ENCODE measurements at regions not wholly inside any gene's neighbourhood (a gene's known extent, or its start where the extent isn't known, plus 50 kb on each side); places are given as distances from the start of the nearest gene placed in this dataset.

GRCh38 chr9:38284588-38285051 is 107.9 kb upstream of the ALDH1B1 start:
- DNase-seq = no peak

GRCh38 chr9:38284039-38284575 is 108.4 kb upstream of the ALDH1B1 start:
- no peak for DNase-seq

- no peak for DNase-seq
Measured at GRCh38 chr9:38282756-38283155, 109.7 kb upstream of the ALDH1B1 start.

GRCh38 chr9:38281917-38282316 is 110.6 kb upstream of the ALDH1B1 start:
- DNase-seq = no peak

- no peak for DNase-seq
Measured at GRCh38 chr9:38281196-38281595, 111.3 kb upstream of the ALDH1B1 start.

- DNase-seq = no peak
Measured at GRCh38 chr9:38280251-38280800, 112.2 kb upstream of the ALDH1B1 start.

- no peak for DNase-seq
Measured at GRCh38 chr9:38278931-38279679, 113.4 kb upstream of the ALDH1B1 start.

- no peak for DNase-seq
Measured at GRCh38 chr9:38278457-38278856, 114.0 kb upstream of the ALDH1B1 start.

GRCh38 chr9:38277601-38278200 is 114.8 kb upstream of the ALDH1B1 start:
- no peak for DNase-seq

- DNase-seq = no peak
Measured at GRCh38 chr9:38276771-38277439, 115.6 kb upstream of the ALDH1B1 start.

- no peak for DNase-seq
Measured at GRCh38 chr9:38274800-38275199, 117.7 kb upstream of the ALDH1B1 start.

- no peak for DNase-seq
Measured at GRCh38 chr9:38272710-38273109, 119.8 kb upstream of the ALDH1B1 start.

- no peak for DNase-seq
Measured at GRCh38 chr9:38271666-38272241, 120.7 kb upstream of the ALDH1B1 start.

- DNase-seq = no peak
Measured at GRCh38 chr9:38269775-38270174, 122.7 kb upstream of the ALDH1B1 start.

GRCh38 chr9:38263532-38263931 is 129.0 kb upstream of the ALDH1B1 start:
- peak; percentile 14 for DNase-seq

- DNase-seq = no peak
Measured at GRCh38 chr9:38259519-38260218, 132.8 kb upstream of the ALDH1B1 start.

GRCh38 chr9:38259056-38259455 is 133.4 kb upstream of the ALDH1B1 start:
- DNase-seq = no peak

- DNase-seq = no peak
Measured at GRCh38 chr9:38257626-38258215, 134.8 kb upstream of the ALDH1B1 start.

- no peak for DNase-seq
Measured at GRCh38 chr9:38256461-38256860, 136.0 kb upstream of the ALDH1B1 start.

- DNase-seq = no peak
Measured at GRCh38 chr9:38255599-38255998, 136.9 kb upstream of the ALDH1B1 start.

GRCh38 chr9:38254756-38255155 is 137.7 kb upstream of the ALDH1B1 start:
- no peak for DNase-seq

- no peak for DNase-seq
Measured at GRCh38 chr9:38254151-38254550, 138.4 kb upstream of the ALDH1B1 start.

Data from suppressor macrophage treated with lipopolysaccharide for 4 hours (primary cell).